Inflammatory macrophage treated with lipopolysaccharide for 4 hours (primary cell): ENCODE measurements at regions not wholly inside any gene's neighbourhood (a gene's known extent, or its start where the extent isn't known, plus 50 kb on each side); places are given as distances from the start of the nearest gene placed in this dataset.
"Not testable (repeated sequence)": the region's sequence is repeated elsewhere in the genome, so short reads cannot be mapped to it uniquely, and the experiment has no call there.

Experiments
- DNase-seq: peaks from one replicate; pipeline ENCODE4 v3.0.0-alpha.2; 2020

DNA sequence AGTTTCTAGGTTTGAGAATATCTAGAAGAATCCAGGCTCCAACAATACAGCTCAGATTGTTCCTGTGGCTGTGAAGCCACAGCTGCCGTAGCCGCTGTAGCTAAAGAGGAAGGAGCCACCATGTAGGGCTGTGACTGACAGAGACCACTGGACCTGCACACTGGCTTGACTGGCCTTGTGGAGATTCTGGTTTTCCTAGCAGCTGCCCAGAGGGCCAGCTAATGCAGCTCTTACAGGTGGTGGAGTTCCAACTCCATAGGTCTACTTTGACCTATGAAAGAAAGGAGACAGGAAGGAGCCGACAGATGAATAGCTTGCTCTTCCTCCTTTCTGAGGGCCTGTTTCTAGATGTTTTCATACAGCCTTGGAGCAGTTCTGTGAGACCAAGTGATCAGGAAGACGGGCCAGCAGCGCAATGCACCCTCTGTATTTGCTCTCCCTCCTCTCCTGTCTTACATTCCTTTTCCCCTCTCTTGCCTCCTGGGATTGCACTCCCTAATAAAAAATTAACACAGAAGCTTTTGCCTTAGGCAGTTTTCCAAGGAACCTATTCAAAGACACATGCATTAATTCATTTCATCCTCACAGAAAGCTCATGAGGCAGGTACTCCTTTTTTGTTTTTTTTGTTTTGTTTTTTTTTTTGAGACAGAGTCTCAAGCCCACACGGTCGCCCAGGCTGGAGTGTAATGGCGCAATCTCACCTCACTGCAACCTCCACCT lies 51.8 kb upstream of the MYB start:
- peak; percentile 17 for DNase-seq

DNA sequence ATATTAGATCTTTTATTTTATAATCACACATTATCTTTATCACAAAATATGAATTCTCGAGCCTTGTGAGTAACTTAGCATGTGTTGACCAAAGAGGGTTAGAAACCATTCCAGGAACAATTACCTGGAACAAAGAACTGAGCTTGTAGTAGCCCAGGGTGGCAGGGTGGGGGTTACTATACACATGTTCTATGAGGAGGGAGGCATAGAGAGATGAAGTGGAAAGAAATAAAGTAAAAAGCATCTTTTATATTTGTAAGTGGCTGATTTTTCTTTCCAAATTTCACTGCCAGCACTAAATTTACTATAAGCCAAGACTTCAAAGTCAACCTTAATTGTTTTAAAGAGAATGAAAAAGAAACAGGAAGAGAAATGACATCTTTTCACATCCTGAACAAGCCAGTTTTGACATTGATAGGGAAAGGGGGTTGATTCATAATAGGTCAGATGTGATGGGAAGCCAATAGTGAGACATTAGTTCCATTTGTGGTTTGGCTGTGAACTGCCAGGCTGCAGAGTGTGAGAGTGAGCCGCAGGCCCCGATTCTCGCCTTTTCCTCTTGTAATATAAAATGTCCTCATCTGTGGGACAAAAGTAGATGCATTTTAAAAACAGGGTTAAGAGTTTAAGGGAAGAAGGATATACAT lies 52.7 kb upstream of the MYB start:
- DNase-seq, result peak; percentile 40

DNA sequence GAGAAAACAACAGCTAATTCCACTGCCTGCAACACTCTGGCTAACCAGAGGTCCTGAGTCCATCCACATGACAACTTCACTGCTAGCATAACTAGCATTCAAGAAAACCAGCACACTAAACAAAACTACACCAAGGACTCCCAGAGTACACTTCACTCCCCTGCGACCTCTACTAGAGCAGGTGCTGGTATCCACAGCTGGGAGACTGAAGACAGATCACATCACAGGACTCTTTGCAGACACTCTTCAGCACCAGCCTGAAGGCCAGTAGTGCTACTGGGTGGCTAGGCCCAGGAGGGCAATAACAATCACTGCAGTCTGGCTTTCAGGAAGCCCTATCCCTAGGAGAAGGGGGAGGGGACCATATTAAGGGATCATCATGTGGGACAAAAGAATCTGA lies 54.4 kb upstream of the MYB start:
- no peak for DNase-seq

DNA sequence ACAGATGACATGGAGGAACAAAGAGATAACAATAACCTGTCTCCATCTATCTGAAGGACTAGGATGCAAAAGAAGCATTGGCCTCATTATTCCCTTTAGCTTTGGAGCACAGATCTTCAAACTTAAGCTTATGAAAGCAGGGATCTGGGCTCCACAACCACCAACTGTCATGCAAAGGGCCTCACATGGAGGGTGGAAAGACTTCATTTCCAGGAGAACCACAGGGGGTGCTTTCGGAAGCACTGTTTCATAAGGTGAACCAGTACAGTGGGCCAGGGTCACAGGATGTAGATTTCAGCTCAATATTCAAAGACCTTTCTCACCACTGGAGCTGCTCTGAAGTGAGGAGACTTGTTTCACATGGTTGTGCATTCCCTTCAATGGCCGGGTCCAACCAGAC lies 55.1 kb upstream of the MYB start:
- DNase-seq, result no peak

DNA sequence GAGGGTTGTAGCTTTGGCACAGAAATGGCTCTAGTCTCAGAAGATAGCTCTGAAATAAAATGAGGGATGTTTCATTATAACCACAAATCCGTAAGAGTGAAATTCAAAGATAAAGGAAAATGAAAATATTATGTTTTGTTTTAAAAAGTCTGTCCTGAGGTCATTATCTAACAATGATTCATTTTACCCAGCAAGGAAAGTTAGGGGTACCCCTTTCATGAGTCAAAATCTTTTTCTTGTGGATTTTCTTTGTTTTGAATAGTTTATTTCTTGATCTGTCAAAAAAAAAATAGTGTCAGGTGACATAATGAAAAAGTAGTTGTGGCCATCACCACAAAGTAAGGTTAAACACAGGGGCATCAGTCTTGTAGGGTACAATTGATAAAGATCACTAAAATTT lies 59.7 kb upstream of the MYB start:
- no peak for DNase-seq

DNA sequence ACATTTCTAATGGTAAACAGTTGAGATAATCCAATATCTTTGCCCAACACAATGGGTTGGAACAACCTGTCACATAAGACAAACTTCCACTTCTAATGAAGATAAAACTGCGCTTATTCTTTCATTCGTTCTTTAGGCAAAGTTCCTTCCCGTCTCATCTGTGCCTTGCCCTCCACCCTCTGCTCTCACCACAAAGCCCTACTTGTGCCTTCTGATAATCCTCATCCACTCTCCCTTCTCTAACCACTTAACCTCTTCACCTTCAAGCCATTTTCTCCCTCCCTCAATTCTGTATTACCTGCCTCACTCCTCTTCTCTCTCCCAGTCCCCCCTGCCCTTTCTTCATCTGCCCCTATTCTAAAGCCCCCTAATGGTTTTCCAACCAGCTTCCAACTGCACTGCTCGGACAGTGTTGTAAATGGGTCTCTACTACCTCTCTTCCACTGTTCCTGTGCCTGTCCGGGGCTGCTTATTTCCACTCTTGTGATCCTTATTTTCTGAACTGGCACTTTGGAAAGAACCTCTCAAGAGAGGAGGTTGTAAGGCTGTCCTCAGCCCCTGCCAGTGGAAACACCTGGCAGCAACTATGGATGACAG lies 62.9 kb upstream of the MYB start:
- no peak for DNase-seq

DNA sequence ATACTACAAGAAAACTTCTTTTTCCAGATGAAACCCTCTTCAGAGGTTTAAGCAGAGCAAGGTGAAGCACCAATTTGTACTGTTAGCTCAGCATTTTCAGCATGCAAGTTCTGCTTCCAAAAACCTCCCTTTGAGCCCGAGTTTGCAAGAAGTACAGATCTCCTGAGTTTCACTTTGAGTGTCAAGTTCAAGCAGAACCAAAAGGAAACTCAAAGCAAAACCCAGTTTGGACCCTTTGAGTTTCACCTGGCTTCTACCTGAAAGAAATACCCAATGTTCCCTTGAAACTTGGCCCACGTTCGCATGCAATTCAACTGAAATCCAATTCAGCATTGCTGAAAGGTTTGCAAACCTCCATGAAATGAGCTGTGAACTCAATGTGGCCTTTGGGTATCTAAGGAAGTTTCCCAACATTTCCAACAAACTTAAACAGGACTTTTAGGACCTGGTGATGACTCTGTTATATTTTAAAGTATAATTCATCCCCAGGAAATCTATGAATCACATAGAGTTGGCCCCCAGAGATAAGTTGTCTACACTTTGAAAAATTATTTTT lies 62.9 kb upstream of the HBS1L start:
- DNase-seq, result no peak

DNA sequence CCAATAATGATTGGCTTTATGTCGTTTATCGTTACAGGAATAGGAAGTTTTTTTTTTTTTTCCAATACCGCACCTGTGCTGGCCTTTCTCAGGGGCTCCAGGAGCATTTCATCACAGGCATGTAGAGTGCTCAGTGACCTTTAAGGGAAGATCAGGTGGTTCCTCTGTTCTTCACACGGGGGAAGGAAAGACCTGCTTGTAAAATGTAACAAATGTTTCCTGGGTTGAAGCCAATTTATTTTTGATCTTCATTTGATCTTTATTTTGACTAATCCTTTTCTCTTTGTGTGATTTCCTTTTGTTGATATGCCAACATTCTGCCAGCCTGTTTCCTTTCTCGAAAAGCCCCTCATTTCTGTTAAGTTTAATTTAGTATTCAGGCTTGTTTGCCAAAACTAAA lies 61.9 kb upstream of the HBS1L start:
- no peak for DNase-seq

DNA sequence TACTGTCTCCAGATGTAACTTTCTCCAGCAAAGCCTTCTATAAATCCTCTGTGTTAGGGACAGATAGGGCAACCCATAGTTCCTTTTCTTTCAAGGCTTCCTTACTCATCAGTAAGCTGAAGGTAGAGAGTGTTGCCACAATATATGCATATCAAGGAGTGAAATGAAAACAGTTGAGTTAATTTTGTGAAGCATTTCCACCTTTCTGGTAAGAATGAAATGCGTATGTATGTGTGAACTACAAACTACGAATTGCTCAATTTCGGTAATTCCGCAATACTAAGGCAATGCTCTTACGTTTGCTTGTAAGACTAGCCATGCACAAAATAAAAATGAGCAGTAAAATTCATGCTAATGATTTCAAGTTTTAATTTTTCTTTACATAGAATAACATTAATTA lies 61.2 kb upstream of the HBS1L start:
- peak; percentile 86 for DNase-seq

DNA sequence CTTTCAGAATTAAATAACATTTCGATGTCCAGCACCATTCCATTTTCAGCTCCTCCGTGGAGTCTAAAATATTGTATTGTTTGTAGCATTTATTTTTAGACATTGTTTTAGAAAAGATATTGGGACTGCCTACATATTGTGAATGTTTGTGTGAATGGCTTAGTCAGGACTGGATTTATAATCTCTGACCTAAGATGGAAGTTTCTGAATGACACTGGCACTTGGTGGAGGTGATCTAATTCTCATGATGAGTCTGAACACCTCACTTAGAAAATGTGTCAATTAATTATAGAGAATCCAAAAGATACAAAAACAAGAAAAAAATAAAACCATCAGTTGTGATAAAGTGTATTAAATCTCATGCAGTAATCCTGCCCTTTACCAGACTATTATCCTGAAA lies 60.8 kb upstream of the HBS1L start:
- DNase-seq, result no peak

DNA sequence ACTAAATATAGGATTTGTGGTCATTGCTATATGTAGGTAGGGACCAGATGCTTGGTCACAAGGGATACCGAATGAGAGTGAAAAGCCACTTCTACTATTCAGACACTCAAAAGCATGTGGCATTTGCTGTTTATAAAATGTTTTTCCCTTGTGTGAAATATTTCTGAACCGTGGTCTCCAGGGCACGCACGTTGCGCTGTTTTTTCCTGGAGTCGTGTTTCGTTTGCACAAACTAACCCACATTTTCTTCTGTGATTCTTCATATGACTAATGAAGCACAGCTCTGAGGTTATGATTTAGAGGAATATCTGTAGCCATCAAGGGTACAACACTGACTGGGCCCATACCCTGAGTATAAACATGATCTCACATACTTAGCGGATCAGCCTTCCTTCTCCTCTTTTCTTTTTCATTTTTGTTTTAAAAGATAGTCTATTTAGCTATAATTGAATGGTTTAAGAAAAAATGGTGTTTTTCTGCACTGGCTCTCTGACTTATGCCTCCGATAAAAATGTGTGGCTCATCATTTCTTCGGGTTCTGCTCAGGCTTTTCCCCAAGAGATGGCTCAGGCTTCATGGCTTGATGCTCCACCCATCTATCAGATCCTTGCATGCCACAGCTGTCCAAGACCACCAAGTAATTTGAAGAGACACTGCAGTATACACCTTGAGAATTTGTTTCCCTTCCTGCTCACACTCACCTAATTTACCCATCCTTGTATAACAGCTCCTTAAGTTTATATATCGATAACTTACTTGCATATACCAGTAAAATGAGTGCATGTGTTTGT lies 59.9 kb upstream of the HBS1L start:
- no peak for DNase-seq

DNA sequence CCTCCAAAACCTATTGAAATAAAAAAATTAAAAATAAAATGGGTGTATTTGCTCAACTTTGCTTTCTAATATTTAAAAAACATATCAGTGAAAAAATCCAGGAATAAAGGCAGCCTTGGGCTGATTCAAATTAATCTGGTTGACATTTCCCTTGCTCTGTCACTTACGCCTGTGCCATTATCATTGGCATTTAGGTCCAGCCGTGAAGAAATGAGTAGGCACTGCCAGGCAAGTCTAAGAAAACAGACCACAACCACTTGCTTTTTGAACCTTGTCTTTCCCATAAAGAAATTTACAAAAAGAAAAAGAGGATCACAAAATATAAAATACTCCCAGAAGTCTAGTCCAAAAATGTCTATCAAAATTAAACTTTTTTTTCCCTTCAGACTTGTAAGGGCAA lies 59.2 kb upstream of the HBS1L start:
- no peak for DNase-seq

DNA sequence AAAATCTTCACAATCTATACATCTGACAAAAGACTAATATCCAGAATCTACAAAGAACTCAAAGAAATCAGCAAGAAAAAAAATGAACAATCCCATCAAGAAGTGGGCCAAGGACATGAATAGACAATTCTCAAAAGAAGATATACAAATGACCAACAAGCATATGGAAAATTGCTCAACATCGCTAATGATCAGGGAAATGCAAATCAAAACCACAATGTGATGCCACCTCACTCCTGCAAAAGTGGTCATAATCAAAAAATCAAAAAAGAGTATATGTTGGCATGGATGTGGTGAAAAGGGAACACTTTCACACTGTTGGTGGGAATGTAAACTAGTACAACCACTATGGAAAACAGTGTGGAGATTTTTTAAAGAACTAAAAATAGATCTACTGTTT lies 58.3 kb upstream of the HBS1L start:
- DNase-seq, result not testable (repeated sequence)

DNA sequence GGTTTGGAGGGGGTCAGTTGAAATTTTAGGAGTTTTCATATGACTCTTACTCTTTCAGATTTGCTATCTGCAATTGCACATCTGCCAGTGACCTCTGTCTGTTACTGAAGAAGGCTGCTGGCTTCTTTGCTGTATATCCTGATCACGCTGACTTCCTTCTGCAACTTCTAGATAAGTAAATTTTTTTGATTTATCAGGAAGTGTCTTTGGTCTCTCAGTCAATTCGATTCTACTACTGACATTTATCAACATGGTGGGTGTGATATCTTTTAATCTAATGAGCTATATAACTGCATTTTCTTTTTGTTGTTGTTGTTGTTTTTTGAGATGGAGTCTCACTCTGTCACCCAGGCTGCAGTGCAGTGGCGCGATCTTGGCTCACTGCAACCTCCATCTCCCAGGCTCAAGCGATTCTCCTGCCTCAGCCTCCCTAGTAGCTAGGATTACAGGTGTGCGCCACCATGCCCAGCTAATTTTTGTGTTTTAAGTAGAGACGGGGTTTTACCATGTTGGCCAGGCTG lies 55.7 kb upstream of the HBS1L start:
- DNase-seq, result not testable (repeated sequence)

DNA sequence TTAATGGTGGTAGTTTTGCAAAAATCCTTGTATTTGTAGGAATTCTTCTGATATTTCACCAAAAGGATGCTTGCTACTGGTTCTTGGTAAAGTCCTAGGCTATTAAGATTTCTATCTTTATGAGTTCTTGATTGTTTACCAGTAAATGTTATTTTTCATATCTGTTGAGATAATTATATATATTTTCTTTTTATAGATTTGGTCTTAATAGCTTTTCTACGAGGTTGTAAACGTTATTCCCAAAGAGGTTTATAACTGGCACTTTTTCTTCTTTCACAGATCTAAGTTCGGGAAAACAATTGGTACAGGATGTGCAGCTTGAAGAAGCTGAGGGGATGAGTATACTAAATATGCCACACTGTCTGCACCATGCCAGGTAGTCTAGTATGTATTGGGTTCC lies 55.1 kb upstream of the HBS1L start:
- no peak for DNase-seq

DNA sequence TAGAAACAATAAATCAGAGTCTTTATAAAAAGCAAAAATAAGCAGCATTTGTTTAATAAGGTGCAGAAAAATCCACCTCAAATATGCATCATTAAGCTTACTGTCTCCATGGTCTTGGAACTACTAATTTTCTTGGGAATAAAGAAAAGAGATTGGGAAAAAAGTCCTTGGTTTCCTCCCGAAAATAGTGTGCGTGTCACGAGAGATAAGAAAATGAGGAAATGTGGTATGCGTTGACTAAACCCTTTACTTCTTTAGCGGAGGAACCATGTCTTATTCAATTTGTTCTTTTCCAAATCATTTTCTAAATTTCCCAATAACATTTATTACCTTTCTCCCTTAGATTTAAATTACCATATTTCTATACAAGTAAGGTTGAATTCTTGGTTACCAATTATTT lies 54.1 kb upstream of the HBS1L start:
- DNase-seq, result no peak

DNA sequence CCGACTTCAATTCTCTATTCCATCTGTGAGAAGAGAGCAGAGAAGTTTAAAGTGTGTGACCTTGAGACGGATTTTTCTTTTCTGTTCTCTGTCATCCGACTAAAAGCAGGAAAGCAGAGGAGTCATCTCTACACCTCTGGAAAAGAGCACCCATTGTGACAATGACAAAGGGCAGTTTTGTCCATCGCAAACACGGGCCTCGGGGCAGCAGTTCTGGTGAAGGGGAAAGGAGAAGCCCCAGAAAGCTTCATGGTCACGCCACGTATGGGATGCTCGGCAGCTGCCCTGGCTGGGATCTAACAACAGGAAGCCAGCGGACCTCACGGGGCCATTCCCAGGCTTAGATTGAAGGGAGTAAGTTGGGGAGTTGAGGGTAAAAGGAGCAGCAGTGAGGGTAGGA lies 52.0 kb upstream of the HBS1L start:
- no peak for DNase-seq

DNA sequence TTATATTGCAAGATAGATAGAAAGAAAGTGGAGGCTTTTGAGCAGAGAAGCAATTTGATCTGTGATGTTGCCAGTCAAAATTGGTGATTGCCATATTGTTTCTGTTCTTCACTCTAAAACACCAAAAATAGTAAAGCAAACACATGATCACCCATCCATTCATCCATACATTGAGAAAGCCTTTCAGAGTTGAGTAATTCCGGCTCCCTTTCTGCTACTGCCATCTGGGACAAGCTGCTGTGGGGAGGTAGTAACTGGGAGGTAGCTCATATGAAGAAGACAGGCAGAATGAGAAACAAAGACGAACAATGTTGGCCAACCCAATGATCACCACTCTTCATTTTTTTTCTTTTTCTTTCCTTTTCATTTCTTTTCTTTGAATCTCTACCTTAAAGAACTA lies 51.1 kb upstream of the HBS1L start:
- no peak for DNase-seq

DNA sequence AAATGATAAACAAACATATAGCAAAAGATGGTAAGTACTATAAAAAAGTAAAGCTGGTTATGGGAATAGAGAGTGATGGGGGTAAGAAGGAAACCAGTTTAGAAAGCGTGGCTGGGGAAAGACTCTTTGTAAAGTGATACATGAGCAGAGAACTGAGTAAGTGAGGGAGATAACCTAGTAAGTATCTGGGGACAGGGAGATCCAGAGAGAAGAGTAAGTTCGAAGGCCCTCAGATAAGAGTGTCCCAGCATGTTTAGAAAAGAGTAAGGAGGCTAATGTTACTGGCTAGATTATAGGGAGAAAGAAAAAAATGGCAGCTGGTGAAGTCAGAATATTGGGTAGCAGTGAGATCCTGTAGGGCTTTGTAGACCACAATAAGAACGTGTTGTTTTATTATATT lies 50.7 kb upstream of the HBS1L start:
- DNase-seq, result no peak
